ENCODE measurements at regions not wholly inside any gene's neighbourhood (a gene's known extent, or its start where the extent isn't known, plus 50 kb on each side); places are given as distances from the start of the nearest gene placed in this dataset.

DNA sequence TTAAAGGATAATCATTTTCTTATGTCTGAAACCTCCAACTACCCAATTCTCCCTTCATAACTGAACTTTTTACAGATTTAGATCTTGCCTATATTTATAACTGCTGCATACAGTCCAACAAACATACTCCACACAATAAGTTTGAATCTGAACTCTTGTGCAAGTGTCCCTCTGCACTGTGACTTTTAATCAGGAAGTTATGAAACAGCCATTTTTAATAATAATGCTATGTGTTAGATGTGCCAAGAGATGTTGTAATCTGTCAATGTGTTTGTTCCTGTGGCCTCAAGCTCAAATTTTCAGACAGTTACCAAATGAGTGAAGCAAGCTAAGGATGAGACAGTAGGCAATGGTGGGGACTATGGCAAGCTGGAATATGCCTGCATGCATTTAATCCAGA lies 57.6 kb upstream of the MTAP start:
- TF ChIP-seq, protein P1, sequence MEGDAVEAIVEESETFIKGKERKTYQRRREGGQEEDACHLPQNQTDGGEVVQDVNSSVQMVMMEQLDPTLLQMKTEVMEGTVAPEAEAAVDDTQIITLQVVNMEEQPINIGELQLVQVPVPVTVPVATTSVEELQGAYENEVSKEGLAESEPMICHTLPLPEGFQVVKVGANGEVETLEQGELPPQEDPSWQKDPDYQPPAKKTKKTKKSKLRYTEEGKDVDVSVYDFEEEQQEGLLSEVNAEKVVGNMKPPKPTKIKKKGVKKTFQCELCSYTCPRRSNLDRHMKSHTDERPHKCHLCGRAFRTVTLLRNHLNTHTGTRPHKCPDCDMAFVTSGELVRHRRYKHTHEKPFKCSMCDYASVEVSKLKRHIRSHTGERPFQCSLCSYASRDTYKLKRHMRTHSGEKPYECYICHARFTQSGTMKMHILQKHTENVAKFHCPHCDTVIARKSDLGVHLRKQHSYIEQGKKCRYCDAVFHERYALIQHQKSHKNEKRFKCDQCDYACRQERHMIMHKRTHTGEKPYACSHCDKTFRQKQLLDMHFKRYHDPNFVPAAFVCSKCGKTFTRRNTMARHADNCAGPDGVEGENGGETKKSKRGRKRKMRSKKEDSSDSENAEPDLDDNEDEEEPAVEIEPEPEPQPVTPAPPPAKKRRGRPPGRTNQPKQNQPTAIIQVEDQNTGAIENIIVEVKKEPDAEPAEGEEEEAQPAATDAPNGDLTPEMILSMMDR (IDR thresholded peaks at IDR 0.05; ENCODE audit: borderline replicate concordance, insufficient read depth, low read depth, low read length): no peak
- H3K4me3 ChIP-seq (ENCODE audit: low read depth, low read length): no peak overlapping the region

DNA sequence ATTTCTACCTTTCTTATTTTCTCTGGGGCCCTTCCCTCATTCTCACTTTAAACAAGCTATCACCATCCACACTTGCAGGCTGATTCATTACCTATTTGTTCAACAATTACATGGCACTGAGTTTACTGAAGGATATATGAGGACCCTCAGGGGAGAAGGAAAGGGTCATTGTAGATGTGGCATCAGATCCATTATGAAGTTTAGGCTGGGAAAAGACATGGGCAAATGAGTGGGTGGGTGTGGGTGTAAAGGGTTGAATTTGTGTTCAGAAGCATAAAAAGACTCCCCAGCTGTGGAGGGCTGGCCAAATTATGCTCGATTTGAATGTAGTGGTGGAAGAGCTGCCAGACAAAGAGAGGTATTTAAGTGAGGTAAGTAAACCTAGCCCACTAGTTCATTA lies 55.9 kb upstream of the MTAP start:
- TF ChIP-seq, protein P1 (IDR thresholded peaks at IDR 0.05; ENCODE audit: borderline replicate concordance, insufficient read depth, low read depth, low read length): no peak
- H3K4me3 ChIP-seq (ENCODE audit: low read depth, low read length): no peak overlapping the region

- TF ChIP-seq, protein P1 (IDR thresholded peaks at IDR 0.05; ENCODE audit: borderline replicate concordance, insufficient read depth, low read depth, low read length): no peak
- H3K4me3 ChIP-seq (ENCODE audit: low read depth, low read length): no peak overlapping the region
These were observed 55.3 kb upstream of the MTAP start for GRCh38 chr9:21747175-21747574.

- TF ChIP-seq, protein P1 (IDR thresholded peaks at IDR 0.05; ENCODE audit: borderline replicate concordance, insufficient read depth, low read depth, low read length): no peak
These were observed 52.3 kb upstream of the MTAP start for GRCh38 chr9:21750021-21750735.

DNA sequence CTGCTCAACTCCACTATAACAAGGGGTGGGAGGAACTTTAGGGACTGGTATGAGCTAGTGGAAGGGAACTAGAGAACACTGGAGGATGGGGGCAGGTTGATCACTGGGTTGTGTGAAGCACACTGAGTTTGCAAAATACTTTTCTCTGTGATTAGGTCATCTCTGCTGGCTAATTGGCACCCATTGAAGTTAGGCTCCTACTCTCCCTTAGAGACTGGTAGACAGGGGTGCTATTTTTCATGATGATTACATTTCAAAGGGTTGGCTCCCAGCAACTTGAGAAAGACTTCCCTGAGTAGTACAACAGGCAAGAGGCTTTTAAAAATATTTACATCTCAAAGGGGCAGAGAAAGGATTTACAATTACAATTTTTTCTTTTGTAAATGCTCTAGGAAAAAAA lies 50.4 kb upstream of the MTAP start:
- TF ChIP-seq, protein P1 (IDR thresholded peaks at IDR 0.05; ENCODE audit: borderline replicate concordance, insufficient read depth, low read depth, low read length): no peak
- H3K4me3 ChIP-seq (ENCODE audit: low read depth, low read length): no peak overlapping the region

More at GRCh38 chr9:21750021-21750735, 52.3 kb upstream of the MTAP start:
- H3K4me3 ChIP-seq (ENCODE audit: low read depth, low read length): no peak overlapping the region
